ENCODE measurements at regions not wholly inside any gene's neighbourhood (a gene's known extent, or its start where the extent isn't known, plus 50 kb on each side); places are given as distances from the start of the nearest gene placed in this dataset.
"Not testable (repeated sequence)": the region's sequence is repeated elsewhere in the genome, so short reads cannot be mapped to it uniquely, and the experiment has no call there.

DNA sequence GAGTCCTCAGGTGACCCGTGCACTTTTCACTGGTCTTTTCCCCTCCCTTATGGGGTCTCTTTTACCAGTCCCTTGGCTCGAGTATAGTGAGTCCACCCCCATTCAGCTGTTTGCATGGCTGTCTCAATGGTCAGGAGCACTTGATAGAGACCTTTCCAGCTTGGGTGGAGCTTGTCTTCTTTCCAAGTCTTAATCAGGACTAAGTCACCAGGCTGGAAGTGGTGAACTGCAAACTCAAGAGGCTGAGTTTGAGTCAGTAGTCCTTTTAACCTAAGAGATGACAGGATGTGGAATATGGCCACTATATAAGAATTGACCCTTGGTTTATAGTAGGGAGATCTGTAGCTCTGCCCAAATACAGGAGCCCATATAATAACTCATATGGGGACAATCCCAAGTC lies 279.7 kb downstream of the PYDC2 start:
- in situ Hi-C loops (cut with MboI; ENCODE audit: low pct_unique_long_range_greater_than_20kb, low sequenced_read_pairs, unreplicated experiment), result no loop called here
- no peak for DNase-seq (ENCODE audit: low spot score)
- no peak for TF ChIP-seq CTCF (IDR thresholded peaks at IDR 0.05; ENCODE audit: extremely low read depth, insufficient read depth, missing control alignments)

- in situ Hi-C loops (cut with MboI; ENCODE audit: low pct_unique_long_range_greater_than_20kb, low sequenced_read_pairs, unreplicated experiment); DNase-seq (ENCODE audit: low spot score): not testable (repeated sequence)
Measured at GRCh38 chr3:191741847-191742350, 280.9 kb downstream of the PYDC2 start.

GRCh38 chr3:191743283-191743682 lies 282.3 kb downstream of the PYDC2 start:
- no peak for DNase-seq (ENCODE audit: low spot score)
- TF ChIP-seq CTCF (IDR thresholded peaks at IDR 0.05; ENCODE audit: extremely low read depth, insufficient read depth, missing control alignments), result no peak
- in situ Hi-C loops (cut with MboI; ENCODE audit: low pct_unique_long_range_greater_than_20kb, low sequenced_read_pairs, unreplicated experiment), result no loop called here

DNA sequence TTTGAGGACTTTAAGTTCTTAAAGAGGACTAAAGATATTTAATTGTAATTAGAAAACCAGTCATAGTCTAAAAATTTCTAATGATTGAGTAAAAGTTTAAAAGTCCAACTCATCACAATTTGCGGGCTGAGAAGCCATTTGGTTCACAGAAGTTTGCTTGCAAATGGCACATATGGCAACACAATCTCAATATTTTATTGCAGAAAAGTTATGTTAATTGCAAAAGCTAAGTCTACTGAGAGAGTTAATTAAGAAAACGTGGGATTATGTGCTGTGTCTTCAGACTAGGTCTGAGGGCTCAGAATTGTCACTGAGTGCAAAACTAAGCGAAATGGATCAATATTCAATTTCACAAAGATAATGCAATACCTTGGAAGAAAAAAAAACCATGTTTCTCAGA lies 289.7 kb downstream of the PYDC2 start:
- TF ChIP-seq CTCF (IDR thresholded peaks at IDR 0.05; ENCODE audit: extremely low read depth, insufficient read depth, missing control alignments), result no peak
- DNase-seq (ENCODE audit: low spot score), result no peak
- in situ Hi-C loops (cut with MboI; ENCODE audit: low pct_unique_long_range_greater_than_20kb, low sequenced_read_pairs, unreplicated experiment), result no loop called here

DNA sequence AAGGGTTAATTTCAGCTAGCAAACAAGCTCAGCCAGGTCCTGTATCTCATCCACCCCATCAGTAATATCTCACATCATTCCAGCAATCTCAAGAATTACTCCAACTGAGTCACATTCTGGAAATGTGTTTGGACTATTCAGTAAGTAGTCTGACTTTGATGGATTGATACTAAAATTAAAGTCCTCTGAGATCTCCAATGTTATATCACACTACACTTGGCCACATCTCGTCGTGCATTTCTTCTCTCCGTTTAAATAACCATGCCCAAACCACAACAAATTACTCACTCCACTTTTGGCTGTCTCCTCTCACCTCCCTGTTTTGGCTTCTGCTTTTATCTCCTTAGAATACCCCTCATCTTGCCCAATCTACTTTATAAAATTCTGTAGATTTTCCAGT lies 292.2 kb downstream of the PYDC2 start:
- DNase-seq (ENCODE audit: low spot score), result no peak
- no peak for TF ChIP-seq CTCF (IDR thresholded peaks at IDR 0.05; ENCODE audit: extremely low read depth, insufficient read depth, missing control alignments)
- in situ Hi-C loops (cut with MboI; ENCODE audit: low pct_unique_long_range_greater_than_20kb, low sequenced_read_pairs, unreplicated experiment), result no loop called here

- no peak for TF ChIP-seq CTCF (IDR thresholded peaks at IDR 0.05; ENCODE audit: extremely low read depth, insufficient read depth, missing control alignments)
- in situ Hi-C loops (cut with MboI; ENCODE audit: low pct_unique_long_range_greater_than_20kb, low sequenced_read_pairs, unreplicated experiment), result no loop called here
- DNase-seq (ENCODE audit: low spot score), result no peak
Measured at GRCh38 chr3:191761906-191762305, 300.9 kb downstream of the PYDC2 start.

GRCh38 chr3:191762323-191762960 lies 301.5 kb downstream of the PYDC2 start:
- no peak for DNase-seq (ENCODE audit: low spot score)
- TF ChIP-seq CTCF (IDR thresholded peaks at IDR 0.05; ENCODE audit: extremely low read depth, insufficient read depth, missing control alignments), result no peak
- in situ Hi-C loops (cut with MboI; ENCODE audit: low pct_unique_long_range_greater_than_20kb, low sequenced_read_pairs, unreplicated experiment), result no loop called here
